Ureter (tissue), 1 donor: ENCODE measurements at regions not wholly inside any gene's neighbourhood (a gene's known extent, or its start where the extent isn't known, plus 50 kb on each side); places are given as distances from the start of the nearest gene placed in this dataset.

ENCODE experiments used
- DNase-seq: peaks from one replicate; pipeline ENCODE4 v3.0.0-alpha.2; 2020; ENCODE audit warnings: low spot score
- donor health status: DM: yes; HTN: yes; CAD: no.

DNA sequence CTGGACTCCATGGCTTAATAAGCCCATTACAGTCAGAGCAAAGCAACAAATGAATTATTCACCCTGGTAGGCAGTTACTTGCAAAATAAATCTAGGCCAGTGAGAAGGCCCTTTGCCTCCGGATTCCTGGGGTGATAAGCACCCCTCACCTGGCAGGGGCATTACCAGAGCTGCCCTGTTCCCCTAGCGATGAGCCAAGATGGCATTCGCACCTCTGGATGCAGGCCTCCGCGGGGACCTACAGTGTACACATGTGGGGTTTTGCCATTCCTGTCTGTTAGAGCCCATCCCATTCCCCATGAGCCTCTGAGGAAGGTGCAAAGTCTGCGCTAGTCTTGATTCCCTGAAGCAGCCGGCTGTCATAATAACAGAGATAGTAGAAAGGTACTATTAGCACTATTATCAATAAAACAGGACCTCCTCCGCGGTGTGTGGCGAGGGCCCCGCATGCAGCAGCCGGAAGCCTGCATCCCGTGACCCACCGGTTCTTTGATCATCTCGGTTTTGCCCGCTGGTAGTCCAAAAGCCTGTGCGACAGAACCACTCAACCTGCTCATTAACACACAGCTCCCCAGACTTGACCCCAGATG is 344.3 kb downstream of the BRD1 start:
- no peak for DNase-seq

DNA sequence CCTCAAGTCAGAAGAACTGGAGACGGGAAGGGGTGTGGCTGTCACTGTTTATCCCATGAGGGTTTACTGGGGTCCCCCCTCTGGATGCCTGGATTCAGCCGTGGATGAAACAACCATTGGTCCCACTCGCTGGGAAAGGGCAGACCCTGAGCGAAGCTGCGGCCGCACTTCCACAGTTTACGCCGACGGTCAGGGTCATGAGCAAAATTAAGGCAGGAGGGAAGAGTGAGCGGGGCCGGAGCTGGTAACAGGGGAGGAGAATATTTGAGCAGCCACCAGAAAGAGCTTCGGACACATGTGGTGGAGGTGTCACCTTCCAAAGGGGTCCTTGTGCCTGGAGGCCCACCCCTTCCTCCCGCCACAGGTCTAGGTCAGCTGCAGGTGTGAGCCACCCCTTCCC is 344.9 kb downstream of the BRD1 start:
- DNase-seq: no peak

DNA sequence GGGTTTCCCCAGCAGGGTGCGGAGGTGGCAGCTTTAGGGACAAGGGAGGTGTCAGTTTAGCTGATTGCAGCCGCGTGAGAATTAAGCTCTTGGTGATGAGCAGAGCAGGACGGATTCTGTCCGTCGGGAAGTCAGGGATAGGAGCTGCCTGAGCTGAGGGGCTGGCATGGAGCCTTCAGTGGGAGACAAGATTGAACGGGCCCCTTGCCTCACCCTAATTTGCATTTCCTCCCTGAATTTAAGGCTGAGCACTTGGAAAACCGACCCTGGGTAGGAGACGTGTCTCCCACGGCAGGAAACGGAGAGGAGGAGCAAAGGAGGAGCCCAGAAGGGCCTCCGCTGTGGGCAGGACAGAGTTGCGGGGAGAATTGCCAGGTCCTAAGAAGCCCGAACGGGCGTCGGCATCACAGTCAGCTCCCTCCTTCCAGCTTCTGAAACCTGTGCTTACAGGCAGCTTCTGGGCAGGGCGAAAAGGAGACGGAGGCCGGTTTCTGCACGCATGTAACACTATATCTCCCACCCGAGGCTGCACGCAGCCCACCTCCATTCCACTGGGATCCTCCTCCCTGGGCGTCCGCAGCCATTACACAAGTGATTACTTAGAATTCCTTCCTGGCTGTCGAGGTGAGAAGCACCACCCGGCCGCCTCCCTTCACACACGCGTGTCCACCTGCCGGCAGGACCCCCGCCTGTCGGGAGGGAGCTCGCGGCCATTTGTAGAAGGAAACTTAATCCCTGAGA is 345.8 kb downstream of the BRD1 start:
- no peak for DNase-seq

DNA sequence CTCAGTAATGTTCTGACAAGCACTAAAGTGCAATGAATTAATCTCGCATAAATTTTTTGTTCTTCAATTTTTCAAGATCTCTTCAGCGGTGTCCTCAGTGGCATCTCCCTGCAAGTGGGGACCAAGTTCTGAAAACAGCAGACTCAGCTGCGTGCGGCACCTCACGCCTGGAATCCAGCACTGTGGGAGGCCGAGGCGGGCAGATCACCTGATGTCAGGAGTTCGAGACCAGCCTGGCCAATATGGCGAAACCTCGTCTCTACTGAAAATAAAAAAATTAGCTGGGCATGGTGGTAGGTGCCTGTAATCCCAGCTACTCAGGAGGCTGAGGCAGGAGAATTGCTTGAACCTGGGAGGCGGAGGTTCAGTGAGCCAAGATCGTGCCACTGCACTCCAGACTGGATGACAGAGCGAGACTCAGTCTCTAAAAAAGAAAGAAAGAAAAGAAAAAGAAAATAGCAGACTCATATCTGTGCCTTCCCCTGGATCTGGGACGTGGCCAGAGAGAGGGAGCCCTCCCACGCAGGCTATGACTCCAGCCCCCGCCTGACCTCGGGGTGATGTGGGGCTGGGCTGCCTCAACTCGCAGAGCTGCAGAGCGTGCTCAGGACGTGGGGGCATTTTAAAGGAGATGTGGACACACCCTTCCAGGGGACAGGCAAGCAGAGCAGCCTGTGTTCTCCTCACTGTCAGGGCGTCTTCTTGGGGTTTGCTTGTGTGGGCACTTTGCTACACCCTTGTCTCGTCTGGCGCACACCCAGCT is 346.6 kb downstream of the BRD1 start:
- no peak for DNase-seq

DNA sequence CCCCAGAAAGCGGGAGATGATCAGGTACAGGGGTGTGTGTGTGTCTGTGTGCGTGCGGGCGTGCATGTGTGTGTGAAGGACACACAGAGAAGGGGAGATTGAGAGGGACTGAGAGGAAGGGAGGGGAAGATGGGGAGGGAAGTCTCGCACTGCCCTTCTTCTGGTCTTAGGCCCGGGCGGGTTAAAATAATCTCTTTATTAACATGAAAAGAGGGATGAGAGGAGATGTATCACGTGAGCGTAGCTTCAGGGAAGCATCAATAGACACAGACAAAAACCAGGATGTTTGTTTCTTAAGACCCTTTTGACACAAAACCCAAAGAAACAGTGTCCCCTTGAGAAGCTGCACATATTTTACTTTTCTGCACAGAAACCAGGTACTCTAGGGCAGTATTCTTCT is 347.3 kb downstream of the BRD1 start:
- DNase-seq: no peak

DNA sequence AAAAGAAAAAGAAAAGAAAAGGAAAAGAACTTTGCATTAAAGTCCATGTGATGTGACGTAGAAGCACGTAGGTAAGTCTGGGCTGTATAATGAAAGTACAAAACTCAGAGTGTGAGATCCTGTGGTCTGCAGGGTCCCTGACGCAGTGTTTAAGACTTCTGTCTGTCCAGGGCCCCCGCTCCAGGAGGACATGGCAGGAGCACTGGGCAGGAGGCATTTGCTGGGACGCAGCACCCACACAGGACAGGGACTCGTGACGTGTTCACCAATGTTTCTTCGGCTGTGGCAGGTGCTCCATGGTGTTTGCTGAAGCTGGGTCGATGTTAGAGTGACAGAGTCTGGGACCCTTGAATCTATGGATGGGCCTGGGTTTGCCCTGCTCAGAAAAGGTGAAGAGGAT is 348.1 kb downstream of the BRD1 start:
- DNase-seq: no peak

DNA sequence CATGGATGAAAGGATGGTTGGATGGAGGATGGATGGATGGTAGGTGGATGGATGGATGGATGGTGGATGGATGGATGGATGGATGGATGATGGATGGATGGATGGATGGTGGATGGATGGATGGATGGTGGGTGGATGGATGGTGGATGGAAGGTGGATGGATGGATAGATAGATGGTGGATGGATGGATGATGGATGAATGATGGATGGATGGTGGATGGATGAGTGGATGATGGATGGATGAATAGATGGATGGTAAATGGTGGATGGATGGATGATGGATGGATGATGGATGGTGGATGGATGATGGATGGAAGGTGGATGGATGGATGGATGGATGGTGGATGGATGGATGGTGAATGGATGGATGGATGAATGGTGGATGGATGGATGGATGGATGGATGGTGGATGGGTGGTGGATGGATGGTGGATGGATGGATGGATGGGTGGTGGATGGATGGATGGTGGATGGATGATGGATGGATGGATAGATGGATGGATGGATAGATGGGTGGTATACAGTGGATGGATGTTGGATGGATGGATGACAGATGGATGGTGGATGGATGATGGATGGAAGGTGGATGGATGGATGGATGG is 350.8 kb downstream of the BRD1 start:
- DNase-seq: no peak

DNA sequence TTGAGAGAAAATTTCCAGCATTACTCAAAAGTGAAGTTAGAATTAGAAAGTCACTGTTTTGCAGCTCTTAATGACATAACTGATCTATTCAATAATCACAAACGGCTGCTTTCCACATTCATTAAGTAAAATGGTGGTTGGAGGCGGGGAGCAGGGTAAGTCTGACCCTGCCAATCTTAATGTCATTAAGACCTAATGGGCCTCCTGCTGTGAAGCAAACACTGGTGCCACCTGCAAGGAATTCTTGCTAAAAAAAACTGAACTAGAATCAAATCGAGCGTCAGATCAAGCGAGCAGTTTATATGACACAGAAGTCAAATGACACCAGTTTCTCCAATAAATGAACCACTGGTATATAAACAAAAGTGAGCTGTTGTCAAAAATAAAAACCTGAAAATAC is 351.5 kb downstream of the BRD1 start:
- DNase-seq: no peak

DNA sequence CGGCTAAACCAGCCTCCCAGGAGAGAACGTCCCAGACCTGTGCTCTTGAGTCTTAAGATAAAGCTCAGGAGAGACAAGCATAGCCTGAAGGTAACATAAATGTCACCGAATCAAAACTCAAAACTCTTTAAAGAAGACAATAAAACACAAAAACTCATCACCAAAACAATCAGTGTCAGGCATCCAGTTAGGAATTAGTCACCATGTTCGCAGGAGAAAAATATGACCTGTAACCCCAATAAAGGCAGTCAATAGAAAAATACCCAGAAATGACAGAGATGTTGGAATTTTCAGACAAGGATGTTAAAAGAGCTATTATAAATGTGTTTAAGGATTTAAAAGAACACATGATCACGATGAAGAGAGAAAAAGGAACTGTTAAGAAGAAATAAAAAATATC is 352.4 kb downstream of the BRD1 start:
- DNase-seq: no peak

DNA sequence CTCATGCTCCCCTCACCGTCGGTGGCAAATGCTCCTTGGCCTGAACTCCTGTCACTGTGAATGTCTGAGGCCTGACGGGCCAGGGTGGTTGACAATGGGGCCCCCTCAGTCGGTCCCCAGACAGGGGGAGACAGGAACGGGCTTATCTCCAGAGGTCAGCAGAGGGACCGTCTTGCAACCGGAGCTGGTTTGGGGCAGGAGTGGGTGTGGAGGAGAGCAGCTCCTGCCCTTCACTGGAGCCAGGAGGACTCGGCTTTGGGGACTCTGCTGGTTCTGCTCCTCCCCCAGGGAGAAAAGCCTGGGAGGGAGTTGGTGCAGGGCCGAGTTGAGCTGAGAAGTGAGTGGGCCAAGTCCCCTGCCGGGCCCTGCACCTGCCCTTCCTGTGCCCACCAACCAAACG is 354.4 kb downstream of the BRD1 start:
- no peak for DNase-seq

DNA sequence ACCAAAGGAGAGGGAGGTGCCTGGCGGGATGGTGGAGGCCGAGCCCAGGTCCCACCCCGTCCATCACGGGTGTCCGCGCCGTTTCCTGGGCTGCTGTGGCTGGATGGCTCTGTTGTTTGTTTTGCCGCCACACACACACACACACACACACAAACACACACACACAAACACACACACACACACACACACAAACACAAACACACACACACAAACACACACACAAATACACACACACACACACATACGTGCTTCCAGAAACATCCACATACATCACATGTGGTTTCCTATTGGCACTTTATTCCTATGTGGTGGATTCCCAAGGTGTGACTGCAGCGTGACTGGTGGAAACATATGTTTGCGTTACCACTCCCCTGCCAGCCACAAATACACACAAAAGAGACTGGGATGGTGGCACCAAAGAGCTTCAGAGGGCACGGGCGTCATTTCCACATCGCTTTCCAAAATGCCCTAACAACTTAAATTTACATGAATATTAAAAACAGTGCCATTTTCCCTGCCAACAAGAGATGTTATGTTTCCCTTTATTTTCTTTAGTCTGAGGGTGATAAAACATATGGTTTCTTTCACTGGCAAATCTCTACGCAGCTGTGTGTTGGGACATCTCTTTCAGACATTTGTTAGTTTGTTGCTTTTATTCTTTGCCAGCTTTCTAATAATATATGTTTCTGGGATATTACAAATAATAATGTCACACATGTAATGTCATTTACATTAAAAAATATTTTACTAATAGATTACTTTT is 356.8 kb downstream of the BRD1 start:
- DNase-seq: no peak

DNA sequence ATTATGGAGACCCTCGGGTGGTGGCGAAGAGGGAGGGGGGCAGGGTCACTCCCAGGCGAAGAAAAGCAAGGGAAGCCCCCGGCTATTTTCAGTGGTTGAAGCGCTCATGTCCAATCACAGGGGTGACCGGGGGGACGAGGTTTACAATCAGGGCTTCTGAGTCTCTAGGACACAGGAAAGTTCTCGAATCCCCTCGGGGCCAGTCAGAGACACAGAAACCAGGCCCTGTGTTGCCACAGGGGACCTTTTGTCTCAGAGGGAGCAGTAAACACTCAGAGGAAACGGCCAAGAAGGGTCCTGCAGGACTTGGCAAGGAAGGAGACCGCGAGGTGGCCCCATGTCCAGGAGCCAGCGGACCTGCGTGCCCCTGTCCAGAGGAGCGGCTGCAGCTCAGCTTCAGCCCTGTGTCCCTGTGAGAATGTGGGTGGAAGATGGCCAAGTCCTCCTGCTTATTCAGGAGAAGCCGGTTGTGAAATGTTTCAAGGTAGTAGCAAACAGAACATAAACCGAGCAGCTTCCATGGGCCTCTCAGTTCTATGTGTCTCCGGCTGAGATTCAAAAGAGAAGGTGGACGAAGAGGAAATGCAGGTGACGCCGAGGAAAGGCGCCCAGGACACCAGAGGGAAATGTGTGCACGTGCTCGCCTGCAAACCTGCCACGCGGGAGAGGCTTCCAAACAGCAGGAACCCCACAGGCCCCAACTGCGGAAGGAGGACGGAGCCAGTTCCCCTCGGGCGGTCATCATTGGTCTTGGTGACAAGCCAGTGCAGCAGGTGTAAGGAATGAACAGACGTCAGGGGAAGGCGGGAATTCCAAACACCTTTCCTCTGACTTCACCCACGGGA is 357.6 kb downstream of the BRD1 start:
- no peak for DNase-seq

DNA sequence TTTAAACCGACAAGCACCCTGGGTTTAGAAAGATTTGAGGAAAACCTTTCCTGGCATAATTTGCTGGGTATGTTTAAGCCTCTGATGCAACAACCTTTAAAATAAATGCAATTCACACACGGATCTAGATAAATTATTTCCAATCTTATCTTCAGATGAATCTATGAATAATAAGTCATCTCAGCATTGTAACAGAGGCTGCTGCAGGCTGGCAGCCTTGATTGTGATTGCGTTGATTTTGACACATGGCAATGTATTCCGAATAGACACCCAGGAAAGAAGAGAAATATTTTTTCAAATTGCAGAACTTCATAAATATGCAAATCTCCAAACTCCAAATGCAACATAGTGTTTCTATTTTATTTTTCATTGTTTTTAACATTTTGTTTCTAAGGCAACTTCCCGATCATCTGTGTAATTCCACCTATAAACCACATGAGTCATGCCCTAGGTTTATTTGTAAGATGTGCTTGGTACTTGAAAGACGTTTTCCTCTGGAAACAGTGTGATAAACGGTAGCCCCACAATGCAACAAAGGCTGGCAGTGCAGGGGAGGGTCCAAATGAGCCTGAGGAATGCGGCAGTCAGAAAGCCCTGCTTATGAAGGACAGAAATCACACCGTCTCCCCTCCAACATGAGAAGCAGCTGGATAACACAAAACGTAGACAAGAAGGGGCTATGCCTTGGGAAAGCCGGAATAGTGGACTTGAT is 359.0 kb downstream of the BRD1 start:
- no peak for DNase-seq

DNA sequence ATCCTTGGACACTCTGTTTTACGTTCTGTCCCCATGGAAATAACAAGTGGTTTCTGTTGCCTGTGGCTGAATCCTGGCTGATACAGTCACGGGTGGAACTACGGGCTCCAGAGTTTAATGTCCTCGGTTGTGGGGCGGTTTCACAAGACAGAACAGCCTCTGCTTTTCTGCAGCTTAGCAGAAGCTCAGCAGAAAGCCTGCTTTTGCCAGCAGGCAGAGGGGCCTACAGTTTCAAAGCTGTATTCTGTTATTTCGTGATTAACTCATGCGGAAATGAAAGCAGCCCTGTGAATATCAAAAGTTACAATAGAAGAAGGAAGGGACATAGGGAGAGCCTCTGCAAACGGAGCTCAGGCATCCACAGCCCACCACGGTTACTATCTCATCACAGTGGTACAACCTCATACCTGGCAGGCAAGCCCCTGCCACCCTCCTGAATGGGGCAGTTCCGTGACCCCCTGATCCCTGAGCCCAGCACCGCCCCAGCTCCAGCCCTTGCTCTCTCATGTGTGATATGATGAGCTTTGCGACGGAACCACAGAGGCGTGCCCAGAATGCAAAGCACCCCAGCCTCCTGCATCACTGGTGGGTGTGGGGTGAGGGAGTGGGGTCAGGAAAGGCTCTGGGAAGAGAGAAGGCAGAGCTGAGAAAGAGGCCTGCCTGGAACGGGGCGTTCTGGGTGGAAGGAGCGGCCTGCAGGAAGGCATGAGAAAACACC is 360.6 kb downstream of the BRD1 start:
- no peak for DNase-seq

DNA sequence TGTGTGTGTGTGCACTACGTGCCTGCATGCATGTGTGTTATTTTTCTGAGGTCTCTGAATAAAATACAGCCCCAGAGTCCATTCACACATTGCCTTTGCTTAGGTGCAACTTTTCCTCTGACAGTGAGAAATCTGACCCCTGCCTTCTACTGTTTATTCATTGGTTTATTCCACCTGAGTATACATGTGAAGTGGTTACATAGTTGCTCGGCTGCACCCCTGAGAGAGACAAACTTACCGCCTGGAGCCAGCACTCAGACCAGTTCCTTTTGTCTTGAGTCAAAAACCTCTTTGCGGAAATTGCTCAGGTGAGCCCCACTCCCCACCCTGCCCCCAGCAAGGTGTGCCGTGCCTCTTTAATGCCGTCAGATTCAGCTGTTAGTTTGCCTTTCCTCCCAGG is 363.6 kb downstream of the BRD1 start:
- no peak for DNase-seq

DNA sequence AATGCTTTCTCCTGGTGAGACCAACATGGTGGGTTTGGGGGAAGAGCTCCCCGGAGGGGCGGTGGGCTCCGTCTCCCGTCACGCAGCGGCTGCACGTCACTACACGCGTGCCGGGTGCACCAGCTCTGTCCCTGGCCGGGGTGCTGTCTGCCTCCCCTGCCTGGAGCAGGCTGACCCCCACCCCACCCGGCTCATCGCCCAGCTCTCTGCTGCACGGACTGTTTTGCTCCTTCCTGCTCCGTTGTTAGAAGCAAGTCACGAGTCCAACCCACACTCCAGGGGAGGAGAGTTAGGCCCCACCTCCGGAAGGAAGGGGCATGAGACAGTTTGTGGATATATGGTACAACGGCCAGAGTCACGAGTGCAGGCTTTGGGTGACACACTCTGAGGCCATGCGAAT is 364.9 kb downstream of the BRD1 start:
- DNase-seq: no peak

DNA sequence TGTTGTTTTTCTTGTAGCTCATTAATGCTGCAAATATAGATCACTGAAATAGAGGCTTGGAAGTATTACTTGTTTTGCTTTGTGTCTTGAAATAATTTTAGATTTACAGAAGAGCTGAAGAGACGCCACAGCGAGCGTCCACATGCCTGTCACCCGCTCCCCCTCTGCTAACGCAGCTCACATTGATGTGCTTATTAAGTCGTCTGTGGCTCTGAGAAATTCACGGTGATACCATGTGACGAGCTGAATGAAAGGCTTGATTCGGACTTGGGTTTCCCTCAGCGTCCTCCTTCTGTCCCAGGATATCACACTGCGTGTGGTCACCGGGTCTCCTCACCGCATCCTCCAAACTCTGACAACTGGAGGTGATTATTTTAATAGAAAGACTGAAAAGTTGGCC is 365.4 kb downstream of the BRD1 start:
- DNase-seq: no peak

DNA sequence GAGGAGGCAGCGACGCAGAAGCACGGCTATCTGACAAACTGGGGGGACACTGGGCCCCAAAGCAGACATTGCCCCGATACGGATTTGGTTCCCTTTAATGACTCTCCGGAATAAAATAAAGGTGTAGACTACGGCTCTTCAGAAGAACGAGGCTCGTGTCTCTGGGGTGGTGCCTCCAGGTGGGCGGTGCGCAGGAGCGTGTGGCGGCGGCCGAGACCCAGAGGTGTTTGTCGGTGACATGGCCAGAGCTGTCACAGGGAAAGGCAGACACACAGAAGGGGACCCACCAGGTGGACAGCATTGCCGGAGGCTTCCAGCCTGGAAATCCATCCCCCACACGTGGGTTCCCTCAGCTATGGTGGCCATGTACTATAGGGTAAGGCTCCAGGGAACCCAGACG is 366.0 kb downstream of the BRD1 start:
- DNase-seq: no peak

DNA sequence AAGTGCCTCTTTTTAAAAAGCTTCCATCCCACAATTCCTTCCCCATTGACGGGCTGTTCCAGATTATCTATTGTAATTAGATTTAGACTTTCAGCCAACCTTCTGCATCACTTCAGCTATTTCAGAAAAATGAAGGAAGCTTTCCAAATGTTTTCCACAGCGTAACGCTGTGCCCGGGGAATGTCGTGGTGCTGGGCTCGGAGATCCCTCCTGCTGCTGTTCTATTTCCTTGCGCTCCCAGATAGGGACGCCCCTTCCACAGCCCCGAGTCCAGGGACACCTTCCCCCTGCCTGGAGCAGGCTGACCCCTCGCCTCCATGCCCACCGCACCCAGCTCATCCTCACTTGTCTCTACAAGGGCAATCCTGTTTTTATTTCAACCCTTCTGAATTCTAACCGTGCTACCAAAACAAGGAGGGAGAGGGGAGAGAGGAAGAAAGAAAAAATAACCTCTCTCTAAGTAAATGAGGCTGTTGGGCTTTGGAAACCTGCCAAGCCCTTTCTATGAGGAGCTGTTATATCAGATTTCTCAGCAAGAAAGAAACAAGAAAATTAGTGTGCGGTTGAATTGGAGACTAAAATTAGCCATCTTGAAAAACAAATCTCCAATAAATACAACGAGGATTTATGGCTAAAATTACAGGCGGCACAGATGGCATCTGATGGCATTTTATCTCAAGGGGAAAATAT is 366.9 kb downstream of the BRD1 start:
- DNase-seq: no peak
